IMR-90 (cell line): ENCODE measurements at regions not wholly inside any gene's neighbourhood (a gene's known extent, or its start where the extent isn't known, plus 50 kb on each side); places are given as distances from the start of the nearest gene placed in this dataset.

Source experiments
- ATAC-seq: fragments of 200-7000 bp; cut with Tn5 transposase; 2 replicates; pipeline ENCODE4 v1.9.1; 2020; ENCODE audit warnings: low read depth, mild to moderate bottlenecking, moderate library complexity
- BruUV-seq: library from RNA; stranded (reverse); fragments of 400-500 nt; replicated peaks from 2 replicates; lab custom pipeline; 2021; lab: Mats Ljungman, UMichigan
- CTCF ChIA-PET: fragments of 300-600 bp; formaldehyde crosslinking; extraction: SDS; loops from one replicate; lab custom pipeline; 2021; ENCODE audit warnings: antibody characterized with exemption; lab: Yijun Ruan, JAX
- POLR2A ChIA-PET: fragments of 300-600 bp; sonication (Branson Sonifier 250); formaldehyde crosslinking; loops from one replicate; lab custom pipeline; 2022; ENCODE audit warnings: antibody characterized with exemption; ENCODE audit not compliant: unreplicated experiment; lab: Charles Lee
- DNase-seq: peaks from one replicate; pipeline ENCODE4 v3.0.0; 2013
- H2AFZ ChIP-seq: replicated peaks from 2 replicates; pipeline ENCODE3; 2013; ENCODE audit warnings: low read length, mild to moderate bottlenecking; ENCODE audit not compliant: poor library complexity
- H2AK5ac ChIP-seq: 2 replicates; pipeline ENCODE4 v1.6.1; 2013; ENCODE audit warnings: low read depth, low read length, inconsistent platforms
- H2AK9ac ChIP-seq: replicated peaks from 2 replicates; pipeline ENCODE3; 2013; ENCODE audit warnings: mild to moderate bottlenecking, low read depth, low read length, moderate library complexity; ENCODE audit not compliant: poor library complexity
- H2BK120ac ChIP-seq: 2 replicates; pipeline ENCODE4 v1.6.1; 2013; ENCODE audit warnings: low read depth, low read length, inconsistent platforms
- H2BK15ac ChIP-seq: 3 replicates; pipeline ENCODE4 v1.6.1; 2013; ENCODE audit warnings: low read depth, low read length, inconsistent platforms
- H2BK20ac ChIP-seq: 2 replicates; pipeline ENCODE4 v1.6.1; 2013; ENCODE audit warnings: low read depth, mild to moderate bottlenecking, inconsistent platforms, low read length, moderate library complexity
- H2BK5ac ChIP-seq: 2 replicates; pipeline ENCODE4 v1.6.1; 2013; ENCODE audit warnings: mild to moderate bottlenecking, low read depth, low read length, inconsistent platforms; ENCODE audit not compliant: poor library complexity, severe bottlenecking
- H3K14ac ChIP-seq: replicated peaks from 2 replicates; pipeline ENCODE4 v1.6.1; 2013; ENCODE audit warnings: low read depth, low read length, inconsistent platforms
- H3K18ac ChIP-seq: 2 replicates; pipeline ENCODE4 v1.6.1; 2013; ENCODE audit warnings: low read depth, low read length, control low read depth
- H3K23ac ChIP-seq: 2 replicates; pipeline ENCODE4 v1.6.1; 2013; ENCODE audit warnings: low read depth, low read length, inconsistent platforms
- H3K27ac ChIP-seq: 2 replicates; pipeline ENCODE4 v1.5.1; 2013; ENCODE audit warnings: mild to moderate bottlenecking, control low read depth, low read length; ENCODE audit not compliant: insufficient read depth
- H3K27me3 ChIP-seq: 2 replicates; pipeline ENCODE4 v1.6.1; 2013; ENCODE audit warnings: low read length; ENCODE audit not compliant: control insufficient read depth, insufficient read depth
- H3K36me3 ChIP-seq: 2 replicates; pipeline ENCODE4 v1.6.1; 2013; ENCODE audit warnings: low read length, mixed read lengths; ENCODE audit not compliant: control insufficient read depth, insufficient read depth
- H3K4ac ChIP-seq: 2 replicates; pipeline ENCODE4 v1.6.1; 2013; ENCODE audit warnings: low read depth, low read length, inconsistent platforms
- H3K4me1 ChIP-seq: 2 replicates; pipeline ENCODE4 v1.6.1; 2013; ENCODE audit warnings: low read length, mixed read lengths; ENCODE audit not compliant: control insufficient read depth, insufficient read depth
- H3K4me2 ChIP-seq: 2 replicates; pipeline ENCODE4 v1.6.1; 2013; ENCODE audit warnings: low read depth, mild to moderate bottlenecking, control low read depth, low read length, moderate library complexity
- H3K4me3 ChIP-seq: 2 replicates; pipeline ENCODE4 v1.5.1; 2013; ENCODE audit warnings: low read depth, mild to moderate bottlenecking, control low read depth, low read length, moderate library complexity; ENCODE audit not compliant: insufficient read depth
- H3K56ac ChIP-seq: 2 replicates; pipeline ENCODE4 v1.6.1; 2013; ENCODE audit warnings: low read length, inconsistent platforms; ENCODE audit not compliant: insufficient read depth; ENCODE audit errors: extremely low read depth
- H3K79me1 ChIP-seq, 2 experiments: 2 replicates each; pipeline ENCODE4 v1.6.1; 2013; ENCODE audit warnings: low read length in 2 of 2, inconsistent platforms in 1 of 2, low read depth in 1 of 2
- H3K9ac ChIP-seq: 2 replicates; pipeline ENCODE4 v1.6.1; 2013; ENCODE audit warnings: low read depth, low read length, control low read depth
- H3K9me1 ChIP-seq: 2 replicates; pipeline ENCODE4 v1.6.1; 2013; ENCODE audit warnings: low read length, inconsistent platforms; ENCODE audit not compliant: insufficient read depth
- H3K9me3 ChIP-seq: 2 replicates; pipeline ENCODE4 v1.6.1; 2013; ENCODE audit warnings: low read length; ENCODE audit not compliant: control insufficient read depth, insufficient read depth
- H4K20me1 ChIP-seq: 2 replicates; pipeline ENCODE4 v1.6.1; 2013; ENCODE audit warnings: low read length, inconsistent platforms; ENCODE audit not compliant: insufficient read depth
- H4K5ac ChIP-seq: 2 replicates; pipeline ENCODE4 v1.6.1; 2013; ENCODE audit warnings: mild to moderate bottlenecking, low read depth, low read length, control low read depth
- H4K8ac ChIP-seq, 2 experiments: 2 replicates each; pipeline ENCODE4 v1.6.1; 2013; ENCODE audit warnings: low read depth in 2 of 2, low read length in 2 of 2, control low read depth in 1 of 2, inconsistent platforms in 1 of 2
- H4K91ac ChIP-seq: 2 replicates; pipeline ENCODE4 v1.6.1; 2013; ENCODE audit warnings: low read depth, low read length, inconsistent platforms; ENCODE audit not compliant: insufficient read depth
- CHD1 ChIP-seq: IDR thresholded peaks from 2 replicates; pipeline ENCODE4 v1.6.1; 2012; ENCODE audit warnings: low read depth, low read length, improper control_type of control experiment
- CTCF ChIP-seq: conservative IDR thresholded peaks from 2 replicates; pipeline ENCODE4 v1.5.1; 2012; ENCODE audit warnings: mild to moderate bottlenecking, low read depth, low read length, improper control_type of control experiment
- ELK1 ChIP-seq: fragments of 150-350 bp; IDR thresholded peaks from 2 replicates; pipeline ENCODE4 v1.6.1; 2016; ENCODE audit warnings: low read depth, mild to moderate bottlenecking, low read length, moderate library complexity, borderline replicate concordance
- NFE2L2 ChIP-seq: fragments of 150-350 bp; IDR thresholded peaks from 2 replicates; pipeline ENCODE4 v1.6.1; 2016; ENCODE audit warnings: low read depth, mild to moderate bottlenecking, low read length
- POLR2A ChIP-seq: IDR thresholded peaks from 2 replicates; pipeline ENCODE4 v1.6.1; 2012; ENCODE audit warnings: mild to moderate bottlenecking, low read depth, low read length
- RAD21 ChIP-seq: IDR thresholded peaks from 2 replicates; pipeline ENCODE4 v1.6.1; 2012; ENCODE audit warnings: low read length, improper control_type of control experiment
- WGBS, 2 experiments: methylation state at CpG; one replicate each; pipeline versions ENCODE4 v1.1.5 to v1.1.7; 2013; ENCODE audit warnings: missing lambda C conversion rate in 2 of 2; ENCODE audit not compliant: insufficient read length in 1 of 2; ENCODE audit errors: extremely low coverage in 2 of 2; 5-methylcytosine and 5-hydroxymethylcytosine counted together
- dilution Hi-C: fragments of 300-500 bp; cut with HindIII; formaldehyde crosslinking; loops from one replicate; pipeline ENCODE4 v1.14.3; 2018; ENCODE audit warnings: low sequenced_read_pairs; ENCODE audit not compliant: unreplicated experiment
- in situ Hi-C: fragments of 300-500 bp; cut with MboI; formaldehyde crosslinking; loops from 3 replicates; pipeline ENCODE4 v1.14.3; 2019; ENCODE audit warnings: low sequenced_read_pairs, inconsistent platforms, mixed read lengths
- intact Hi-C: fragments of 100-400 bp; cut with micrococcal nuclease; formaldehyde crosslinking; loops from 2 replicates; pipeline ENCODE4 v1.10.0; 2022

- H3K23ac ChIP-seq = no peak overlapping the region
- H2AK5ac ChIP-seq = no peak overlapping the region
- H2BK120ac ChIP-seq = no peak overlapping the region
- intact Hi-C loops = no loop called here
- no peak overlapping the region for H3K4me2 ChIP-seq
- H4K20me1 ChIP-seq = no peaks in the 10 kb centered on the region
- BruUV-seq = no TSS peak
- H2AK9ac ChIP-seq = no peak overlapping the region
- H2AFZ ChIP-seq = no peak overlapping the region
- H3K79me1 ChIP-seq = no peaks in the 10 kb centered on the region
- H2BK15ac ChIP-seq = no peak overlapping the region
- no peaks in the 10 kb centered on the region for H3K9me3 ChIP-seq
- H3K4ac ChIP-seq = no peak overlapping the region
- ATAC-seq (no peak), DNase-seq (no peak)
- no peaks in the 10 kb centered on the region for H3K36me3 ChIP-seq
- no peak overlapping the region for H3K18ac ChIP-seq
- H3K4me3 ChIP-seq = no peak overlapping the region
- ChIA-PET CTCF (no interaction called here), POLR2A (no interaction called here)
- H3K9me1 ChIP-seq = no peaks in the 10 kb centered on the region
- H2BK20ac ChIP-seq = no peak overlapping the region
- H3K56ac ChIP-seq = no peak overlapping the region
- no peaks in the 10 kb centered on the region for H3K27me3 ChIP-seq
- H4K8ac ChIP-seq = no peak overlapping the region
- no peak overlapping the region for H3K14ac ChIP-seq
- no peak overlapping the region for H3K27ac ChIP-seq
- dilution Hi-C loops = no loop called here
- H4K91ac ChIP-seq = no peak overlapping the region
- no peak overlapping the region for H3K9ac ChIP-seq
- no peak overlapping the region for H2BK5ac ChIP-seq
- no peaks in the 10 kb centered on the region for H3K4me1 ChIP-seq
- TF ChIP-seq NFE2L2 (no peak), RAD21 (no peak), CTCF (no peak), ELK1 (no peak), POLR2A (no peak), CHD1 (no peak)
- H4K5ac ChIP-seq = no peak overlapping the region
- in situ Hi-C loops = no loop called here
- 67% methylated on average over 1 of the region's 3 CpGs; no CpG with 5 or more reads in 1 of the 2 experiments for WGBS, 2 experiments
Observed at GRCh38 chr2:150860301-150860700, 372.8 kb upstream of the RND3 start.
